HS-27A (cell line): ENCODE measurements at regions not wholly inside any gene's neighbourhood (a gene's known extent, or its start where the extent isn't known, plus 50 kb on each side); places are given as distances from the start of the nearest gene placed in this dataset.

Experiments
- DNase-seq: peaks from one replicate; pipeline ENCODE4 v3.0.0-alpha.2; 2012; ENCODE audit warnings: low read depth, missing footprints

- no peak for DNase-seq
These were observed 210.0 kb upstream of the DAB1 start for GRCh38 chr1:57633881-57634280.

- DNase-seq = no peak
These were observed 209.2 kb upstream of the DAB1 start for GRCh38 chr1:57633056-57633455.

DNA sequence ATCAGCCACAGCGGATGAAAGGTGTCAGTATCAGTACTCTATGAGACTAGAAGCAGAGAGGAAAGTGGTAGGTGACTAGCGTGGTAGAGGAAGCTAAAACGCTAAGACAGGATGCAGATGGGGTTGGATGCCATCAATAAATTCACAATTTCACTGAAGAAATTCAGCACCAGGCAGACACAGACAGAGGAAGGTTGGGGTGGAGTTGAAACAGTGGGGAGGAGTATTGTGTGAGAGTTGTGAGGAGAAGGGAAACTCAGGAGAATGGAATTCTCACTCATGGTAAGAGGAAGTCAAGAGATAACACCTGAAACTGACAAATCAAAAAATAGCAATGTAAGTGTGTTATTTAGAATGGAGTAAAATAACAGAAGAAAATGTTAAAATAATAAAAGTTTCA lies 208.5 kb upstream of the DAB1 start:
- no peak for DNase-seq

- DNase-seq = no peak
These were observed 203.8 kb upstream of the DAB1 start for GRCh38 chr1:57627612-57628011.

DNA sequence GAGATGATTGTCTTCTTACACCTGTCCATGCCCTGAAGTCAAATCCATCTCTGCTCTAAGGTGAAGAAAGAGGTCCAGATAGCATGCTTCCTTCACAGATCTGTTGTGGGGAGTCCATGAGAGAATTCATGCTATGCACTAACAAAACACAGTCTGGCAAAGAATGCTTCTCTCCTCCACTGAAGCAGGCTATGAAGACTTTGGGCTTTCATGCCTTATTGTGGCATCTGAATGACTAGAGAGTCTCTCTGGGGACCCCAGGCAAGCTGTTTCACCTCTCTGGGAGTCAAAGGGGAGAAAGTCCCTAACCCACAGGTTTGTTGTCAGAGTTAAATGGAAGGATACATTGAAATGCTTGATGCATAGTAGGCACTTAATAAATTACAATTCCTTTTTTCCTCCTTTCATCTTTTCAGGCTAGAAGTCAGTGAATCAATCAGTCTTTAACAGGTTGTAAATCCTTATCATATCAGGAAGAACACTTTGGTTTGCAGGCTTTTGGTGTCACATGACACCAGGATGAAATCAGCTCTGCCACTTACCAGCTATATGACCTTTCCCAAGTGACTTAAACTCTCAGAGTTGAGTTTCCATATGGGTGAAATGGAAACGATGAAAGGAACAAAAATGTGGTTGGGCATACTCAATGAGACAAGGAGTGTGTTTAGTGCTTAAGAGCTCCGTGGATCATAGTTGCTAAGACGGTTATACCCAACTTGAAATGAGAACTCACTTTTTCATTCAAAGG lies 200.1 kb upstream of the DAB1 start:
- DNase-seq = no peak

- no peak for DNase-seq
These were observed 199.4 kb upstream of the DAB1 start for GRCh38 chr1:57623039-57623790.

DNA sequence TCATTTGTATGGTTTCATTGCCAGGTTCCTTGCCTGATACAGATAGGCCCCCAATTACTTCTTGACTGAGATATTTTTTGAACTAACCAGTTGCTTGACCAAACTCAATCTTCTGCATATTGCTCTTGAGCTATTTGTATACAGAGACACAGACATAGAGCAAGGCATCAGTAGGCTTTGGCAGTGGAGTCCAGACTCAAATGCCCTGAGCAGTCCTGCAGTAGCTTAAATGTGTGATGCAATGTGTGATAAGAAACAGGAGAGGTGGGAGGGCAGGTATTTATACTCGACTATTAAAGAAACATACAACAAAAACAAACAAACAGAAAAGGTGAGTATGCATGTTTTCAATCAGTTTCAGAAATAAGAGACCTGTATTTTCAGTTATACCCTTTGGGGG lies 197.9 kb upstream of the DAB1 start:
- DNase-seq = no peak

DNA sequence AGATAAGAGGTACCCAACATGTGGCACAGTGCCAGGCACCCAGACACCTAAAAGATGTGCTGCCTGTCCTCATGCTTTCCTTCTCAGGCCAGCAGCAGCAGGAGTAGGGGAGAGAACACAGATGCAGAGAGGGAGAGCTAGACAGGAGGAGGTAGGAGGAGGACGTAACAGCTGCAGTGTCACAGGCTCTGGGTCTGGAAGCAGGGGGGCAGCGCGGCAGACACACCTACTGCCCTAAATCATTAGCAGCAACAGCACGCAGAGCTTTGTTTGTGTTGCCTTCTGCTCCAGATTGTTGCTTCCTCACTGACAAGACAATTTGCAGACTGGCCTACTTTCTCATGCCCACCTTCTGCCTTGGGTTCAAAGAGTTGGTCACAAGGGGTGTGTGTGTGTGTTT lies 196.7 kb upstream of the DAB1 start:
- no peak for DNase-seq

- no peak for DNase-seq
These were observed 193.1 kb upstream of the DAB1 start for GRCh38 chr1:57616921-57617320.

GRCh38 chr1:57615956-57616355 lies 192.1 kb upstream of the DAB1 start:
- DNase-seq = no peak

GRCh38 chr1:57612833-57613232 lies 189.0 kb upstream of the DAB1 start:
- DNase-seq = no peak

DNA sequence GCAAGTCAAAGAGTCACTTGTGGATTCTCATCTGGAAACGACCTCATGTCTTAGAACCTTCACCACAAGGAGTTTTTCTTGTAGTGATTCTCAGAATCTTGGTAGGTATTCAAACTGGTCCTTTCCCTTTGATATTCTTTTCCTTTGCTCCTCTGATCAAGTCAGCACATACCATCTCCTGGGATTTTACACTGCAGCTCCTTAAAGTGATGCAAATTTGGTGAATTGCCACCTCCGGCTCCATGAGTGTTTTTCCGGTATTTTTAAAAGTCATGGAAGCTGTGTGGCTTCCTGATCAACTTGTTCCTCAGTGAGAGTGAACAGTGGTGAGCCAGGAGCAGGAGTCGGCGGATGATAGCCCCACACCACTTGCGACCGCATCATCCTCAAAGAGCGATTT lies 182.1 kb upstream of the DAB1 start:
- DNase-seq = no peak

DNA sequence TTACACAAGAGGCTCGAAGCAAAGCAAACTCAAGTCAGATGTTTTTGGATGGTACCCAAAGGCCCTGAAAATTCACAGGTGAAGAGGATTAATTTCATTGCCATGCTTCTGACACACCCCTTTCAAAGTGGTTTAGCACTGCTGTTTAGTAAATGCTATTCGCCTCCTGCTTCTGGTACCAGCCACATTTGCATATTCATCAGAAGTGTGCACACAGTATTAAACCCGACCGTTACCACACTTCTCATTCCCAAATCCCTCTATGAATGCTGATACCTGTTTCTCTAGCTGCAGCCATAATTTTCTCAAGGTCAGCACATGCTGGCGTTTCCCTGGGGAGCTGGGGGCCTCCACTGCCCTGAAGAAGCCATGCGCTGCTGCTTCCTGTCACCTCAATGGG lies 179.8 kb upstream of the DAB1 start:
- no peak for DNase-seq

DNA sequence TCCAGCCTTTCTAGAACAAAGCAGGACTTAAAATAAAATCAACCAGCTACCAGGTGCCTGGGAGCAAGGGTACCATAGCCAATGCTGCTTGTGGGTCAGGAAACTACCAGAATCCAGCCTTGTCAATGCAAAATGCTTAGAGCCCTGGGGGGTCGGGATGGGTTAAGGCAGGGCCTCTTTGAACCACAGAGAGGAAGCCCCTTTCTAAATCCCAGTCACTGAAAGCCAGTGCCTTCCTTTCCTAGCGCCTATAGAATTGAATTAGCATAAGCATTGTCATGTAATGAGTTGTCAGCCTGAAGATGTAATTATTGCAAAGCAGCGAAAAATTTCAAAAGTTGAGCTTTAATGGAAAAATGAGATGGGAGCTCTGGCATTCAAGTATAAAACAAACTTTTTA lies 176.6 kb upstream of the DAB1 start:
- DNase-seq = no peak

DNA sequence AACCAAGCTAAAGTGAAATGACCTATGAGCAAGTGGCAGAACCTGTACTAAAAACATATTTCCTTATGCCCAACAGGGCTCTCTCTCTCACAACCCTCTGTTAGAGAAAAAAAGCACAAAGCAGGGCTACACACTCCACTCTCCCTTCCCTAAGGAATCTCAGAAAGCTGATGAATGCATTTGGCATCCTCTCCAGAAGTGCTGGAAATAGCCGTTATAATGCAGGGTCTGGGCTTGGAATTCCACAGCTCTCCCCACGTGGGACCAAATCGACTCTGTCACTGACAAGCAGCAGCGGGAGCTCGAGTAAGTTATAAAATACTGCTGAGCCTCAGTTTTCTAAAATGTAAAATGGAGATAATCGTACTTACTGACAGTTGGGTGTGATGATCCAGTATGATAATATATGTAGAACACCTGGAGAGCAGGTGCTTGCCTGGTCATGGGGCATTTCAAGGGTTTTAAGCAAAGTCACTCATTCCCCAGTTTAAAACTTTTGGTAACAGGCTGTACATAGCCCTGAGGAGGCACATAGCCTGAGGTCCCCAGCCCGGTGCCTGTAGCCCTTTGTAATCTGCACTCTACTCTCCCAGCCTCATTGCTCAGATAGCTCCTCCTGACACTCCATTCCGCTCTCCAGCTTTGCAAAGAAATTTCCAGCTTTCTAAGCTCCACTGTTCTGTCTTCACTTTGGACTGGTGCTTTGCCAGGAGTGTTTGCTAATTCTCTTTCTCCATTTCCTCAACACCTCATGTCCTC lies 175.6 kb upstream of the DAB1 start:
- DNase-seq = no peak

DNA sequence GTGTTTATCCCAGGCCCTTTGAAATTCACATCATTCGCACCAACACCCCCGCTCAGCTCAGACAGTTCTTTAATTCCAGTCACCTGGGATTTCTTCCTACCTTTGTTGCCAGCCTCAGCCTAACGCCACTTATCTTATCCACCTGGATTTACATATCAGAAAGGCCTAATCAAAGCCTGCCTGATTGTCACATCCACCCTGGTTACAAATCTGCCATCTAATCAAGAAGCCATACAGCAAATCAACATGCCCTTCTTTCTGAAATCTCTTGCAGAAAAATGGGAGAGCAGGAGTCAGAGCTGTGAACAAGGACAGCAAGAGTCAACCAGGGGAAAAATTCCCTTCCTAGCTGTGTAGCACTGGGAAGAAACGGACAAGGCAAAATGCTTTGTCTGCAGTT lies 173.2 kb upstream of the DAB1 start:
- DNase-seq = no peak

DNA sequence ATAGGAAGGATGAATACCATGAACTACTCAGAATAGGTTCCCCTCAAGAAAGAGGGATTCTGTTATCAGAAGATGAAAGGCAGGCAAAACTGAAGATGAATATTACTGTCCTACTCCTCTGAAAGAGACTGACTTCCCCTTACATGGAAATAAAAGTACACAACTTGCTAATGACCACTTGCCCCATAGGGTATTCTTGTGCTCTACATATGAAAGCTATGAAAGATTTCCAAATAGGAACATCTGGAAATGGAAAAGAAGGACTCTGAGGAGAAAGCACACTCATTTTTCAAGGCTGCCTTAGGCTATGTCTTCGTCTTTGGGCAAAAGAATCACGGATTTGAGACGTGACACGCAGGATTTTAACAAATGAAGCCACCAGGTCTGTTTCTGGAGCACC lies 170.1 kb upstream of the DAB1 start:
- DNase-seq = no peak

DNA sequence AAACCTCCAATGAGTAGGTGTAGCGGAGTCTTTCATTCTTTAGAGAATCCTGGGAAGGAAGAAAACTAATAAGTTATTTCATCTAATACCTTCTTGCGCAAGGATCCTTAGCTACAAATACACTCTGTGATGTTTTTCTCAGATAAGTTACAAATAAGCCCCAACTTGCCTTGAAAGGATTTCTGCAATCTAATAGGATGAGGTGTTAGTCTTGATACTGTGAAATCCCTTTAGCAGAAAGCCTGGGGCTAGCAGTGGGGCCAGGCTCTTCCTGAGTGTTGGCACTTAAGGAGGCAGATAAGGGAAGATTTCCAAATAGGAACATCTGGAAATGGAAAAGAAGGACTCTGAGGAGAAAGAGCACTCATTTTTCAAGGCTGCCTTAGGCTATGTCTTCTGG lies 168.0 kb upstream of the DAB1 start:
- no peak for DNase-seq

DNA sequence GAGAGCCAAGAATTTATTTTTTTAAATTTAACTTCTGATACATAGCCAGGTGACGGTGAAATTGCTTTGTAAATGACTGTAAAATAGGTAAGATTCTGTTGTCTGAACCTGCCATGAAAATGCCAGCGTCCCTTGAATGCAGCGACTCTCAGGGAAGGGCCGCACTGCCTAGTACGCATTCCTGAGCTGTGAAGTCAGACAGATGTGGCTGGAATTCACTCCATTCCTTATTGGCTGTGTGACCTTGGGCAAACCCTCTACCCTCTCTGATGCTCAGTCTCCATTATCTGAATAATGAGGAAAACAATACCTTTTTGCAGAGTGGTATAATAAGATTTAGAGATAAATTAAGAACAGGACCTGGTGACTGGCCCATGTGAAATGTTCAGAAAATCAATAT lies 167.1 kb upstream of the DAB1 start:
- no peak for DNase-seq

- no peak for DNase-seq
These were observed 163.0 kb upstream of the DAB1 start for GRCh38 chr1:57586842-57587241.

- no peak for DNase-seq
These were observed 154.8 kb upstream of the DAB1 start for GRCh38 chr1:57578680-57579079.

GRCh38 chr1:57578099-57578498 lies 154.2 kb upstream of the DAB1 start:
- no peak for DNase-seq

DNA sequence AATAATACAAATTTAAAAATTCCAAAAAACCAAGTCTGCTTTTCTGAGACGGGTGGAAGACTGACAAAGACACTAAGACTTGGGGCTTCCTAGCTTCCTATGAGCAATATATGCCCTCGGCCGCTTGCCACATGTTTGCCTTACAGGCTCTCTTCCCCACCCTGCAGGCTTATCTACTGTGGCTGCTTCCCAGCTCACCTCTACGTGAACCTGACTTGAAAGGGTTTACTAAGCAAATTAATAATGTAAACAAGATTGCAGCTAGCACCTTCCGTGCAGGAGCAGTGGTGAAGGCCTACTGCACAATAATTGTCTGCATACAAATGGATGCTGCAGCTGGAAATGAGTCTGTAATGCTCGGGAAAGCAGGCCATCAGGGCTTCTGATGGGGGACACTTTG lies 152.9 kb upstream of the DAB1 start:
- no peak for DNase-seq
